Activated CD8-positive, alpha-beta memory T cell treated with anti-CD3 and anti-CD28 coated beads, Interleukin-2, amount 50 U/mL, for 48 hours (primary cell): ENCODE measurements at regions not wholly inside any gene's neighbourhood (a gene's known extent, or its start where the extent isn't known, plus 50 kb on each side); places are given as distances from the start of the nearest gene placed in this dataset.
"Not testable (repeated sequence)": the region's sequence is repeated elsewhere in the genome, so short reads cannot be mapped to it uniquely, and the experiment has no call there.

ENCODE experiments used
- DNase-seq: peaks from one replicate; pipeline ENCODE4 v3.0.0-alpha.2; 2020

GRCh38 chr21:35590284-35590683 lies 470.0 kb downstream of the SETD4 start:
- not testable (repeated sequence) for DNase-seq

GRCh38 chr21:35587841-35588380 lies 472.4 kb downstream of the SETD4 start:
- DNase-seq = no peak

DNA sequence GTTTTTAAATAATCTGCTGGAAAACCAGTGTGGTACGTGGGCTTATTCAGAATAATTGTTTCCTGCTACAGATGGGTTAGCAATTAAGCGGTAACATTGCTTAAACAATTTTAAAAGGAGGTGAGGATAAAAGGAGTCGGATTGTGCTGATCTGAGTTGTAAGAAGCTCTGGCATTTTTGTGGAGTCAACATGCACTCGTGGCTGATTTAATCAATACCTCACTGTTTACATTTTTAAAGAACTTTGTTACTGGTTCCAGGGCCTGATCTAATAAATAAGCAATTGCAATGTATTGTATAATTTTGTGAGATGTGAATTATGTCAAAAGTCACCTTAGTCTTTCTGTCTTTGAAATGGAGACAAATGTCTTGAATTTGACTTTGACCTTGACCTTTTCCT lies 474.0 kb downstream of the SETD4 start:
- DNase-seq = no peak

GRCh38 chr21:35585878-35586277 lies 474.4 kb downstream of the SETD4 start:
- DNase-seq = no peak

DNA sequence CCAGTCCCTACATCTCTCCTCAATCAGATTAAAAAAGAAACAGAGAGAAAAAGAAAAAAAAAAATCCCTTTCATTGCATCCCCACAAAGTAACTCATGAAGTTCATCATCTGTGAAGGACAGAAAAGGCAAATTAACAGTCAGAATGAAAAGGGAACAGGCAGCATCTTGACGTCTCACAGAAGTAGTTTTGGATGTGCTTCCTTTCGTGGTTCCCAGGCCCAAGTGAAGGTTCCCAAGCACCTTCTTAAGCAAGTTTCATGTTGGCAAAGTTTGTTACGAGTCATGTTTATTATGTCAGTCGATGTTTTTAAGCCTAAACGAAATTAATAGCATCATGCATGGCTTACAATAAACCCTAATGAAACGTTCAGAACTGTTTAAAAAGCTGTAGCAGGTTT lies 475.2 kb downstream of the SETD4 start:
- DNase-seq = no peak

- no peak for DNase-seq
These were observed 476.6 kb downstream of the SETD4 start for GRCh38 chr21:35583566-35584216.

- no peak for DNase-seq
These were observed 477.6 kb downstream of the SETD4 start for GRCh38 chr21:35582731-35583130.

DNA sequence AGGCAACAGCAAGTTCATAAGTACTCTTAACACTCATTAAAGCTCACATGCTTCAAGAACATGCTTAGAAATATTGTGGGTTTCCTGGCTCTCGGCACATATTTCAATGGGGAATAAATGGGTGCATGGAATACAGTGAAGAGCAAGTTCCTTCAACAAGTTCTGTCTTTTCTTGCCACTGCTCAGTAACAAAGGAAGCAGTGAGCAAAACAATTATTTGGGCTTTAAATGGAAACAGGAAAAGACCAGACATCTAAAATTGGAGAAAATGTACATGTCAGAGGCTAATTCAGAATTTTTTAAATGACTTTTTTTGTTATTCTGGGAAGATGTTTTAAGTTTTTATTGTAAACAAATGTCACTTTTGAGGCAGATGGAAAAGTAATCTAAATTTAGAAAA lies 478.7 kb downstream of the SETD4 start:
- no peak for DNase-seq

GRCh38 chr21:35579520-35580293 lies 480.6 kb downstream of the SETD4 start:
- DNase-seq = no peak

DNA sequence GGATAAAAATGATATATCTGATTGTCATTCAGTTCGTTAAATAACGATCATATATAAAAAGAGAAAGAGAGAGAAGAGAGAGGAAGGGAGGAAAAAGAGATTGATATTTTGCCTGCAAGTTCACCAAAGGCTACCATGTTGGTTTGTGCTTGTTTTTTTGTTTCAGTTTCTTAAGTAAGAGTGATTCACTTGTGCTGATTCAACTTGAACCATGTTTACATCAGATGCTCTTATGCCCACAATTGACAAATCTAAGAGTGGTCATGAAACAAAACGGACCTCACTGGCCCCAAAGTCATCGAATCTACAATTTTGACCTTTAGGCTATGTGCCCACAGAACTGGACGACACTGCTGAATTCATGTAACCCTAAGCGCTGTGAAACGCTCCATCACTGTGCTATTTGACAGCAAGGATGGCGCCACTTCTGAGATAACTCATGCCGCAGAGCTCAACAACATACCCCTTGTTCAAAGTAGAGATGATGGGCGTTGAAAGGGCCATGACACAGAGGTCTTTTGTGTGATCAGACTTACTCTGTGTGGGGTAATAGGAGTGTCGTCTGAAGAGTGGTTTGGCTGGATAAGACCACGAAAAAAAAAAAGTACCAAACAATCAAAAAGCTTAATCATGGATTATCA lies 481.4 kb downstream of the SETD4 start:
- peak; percentile 56 for DNase-seq

GRCh38 chr21:35578347-35578782 lies 482.0 kb downstream of the SETD4 start:
- no peak for DNase-seq

- DNase-seq = no peak
These were observed 484.9 kb downstream of the SETD4 start for GRCh38 chr21:35575280-35575915.

DNA sequence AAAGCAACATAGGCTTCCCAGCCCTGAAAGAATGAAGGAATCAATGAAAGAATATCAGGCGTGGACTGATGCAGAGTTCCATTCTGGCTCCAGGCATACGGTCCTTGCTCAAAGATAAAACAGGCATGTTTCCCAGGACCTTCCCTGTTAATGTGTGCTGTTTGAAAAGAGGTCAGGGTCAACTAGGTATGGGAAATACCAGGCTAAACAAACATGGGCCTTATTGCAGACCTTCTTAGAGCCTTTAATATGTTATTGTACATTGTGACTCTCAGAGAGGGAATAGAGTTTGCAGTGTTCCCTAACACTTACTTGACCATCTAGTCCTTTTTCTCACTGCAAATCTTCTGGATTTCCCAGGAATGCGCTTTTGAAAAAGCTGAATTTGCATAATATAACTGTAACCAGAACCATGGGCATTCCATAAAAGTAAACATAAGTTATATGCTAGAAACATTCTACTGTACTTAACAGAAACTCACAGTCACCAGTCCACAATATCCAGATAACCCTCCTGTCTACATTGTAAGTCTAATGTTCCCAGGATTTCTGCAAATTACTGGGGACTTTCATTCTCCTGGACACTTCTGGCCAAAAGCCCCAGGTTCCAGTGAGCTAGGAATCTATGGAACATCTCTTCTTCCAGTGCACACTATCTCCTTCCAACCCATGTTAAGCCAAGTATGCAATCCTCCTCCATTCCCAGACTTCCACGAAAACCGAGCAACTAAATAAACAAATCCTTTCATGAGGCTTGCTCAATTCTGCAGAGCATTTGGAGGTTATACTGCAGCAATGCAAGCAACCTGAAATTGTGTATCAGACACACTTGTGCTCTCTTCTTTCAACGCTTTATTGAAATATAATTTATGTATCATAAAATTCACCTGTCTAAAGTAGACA lies 486.6 kb downstream of the SETD4 start:
- no peak for DNase-seq

DNA sequence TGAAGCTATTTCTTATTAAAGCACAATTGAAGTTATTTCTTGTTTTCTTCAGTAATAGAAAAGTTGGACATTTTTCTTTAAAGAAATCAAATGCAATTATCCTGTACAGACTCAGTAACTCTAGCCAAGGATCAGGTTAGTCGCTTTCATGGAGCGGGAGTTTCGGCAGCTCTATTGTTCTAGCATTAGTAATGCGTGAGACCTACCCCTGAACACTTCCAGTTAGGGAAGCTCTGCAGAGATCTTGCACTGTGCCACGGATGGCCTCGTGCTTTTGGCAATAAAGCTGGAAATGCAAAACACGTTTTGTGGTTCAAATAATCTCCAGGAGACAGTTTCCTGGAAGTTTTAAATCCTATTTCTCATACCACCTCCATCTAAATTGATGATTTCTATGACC lies 488.4 kb downstream of the SETD4 start:
- no peak for DNase-seq

DNA sequence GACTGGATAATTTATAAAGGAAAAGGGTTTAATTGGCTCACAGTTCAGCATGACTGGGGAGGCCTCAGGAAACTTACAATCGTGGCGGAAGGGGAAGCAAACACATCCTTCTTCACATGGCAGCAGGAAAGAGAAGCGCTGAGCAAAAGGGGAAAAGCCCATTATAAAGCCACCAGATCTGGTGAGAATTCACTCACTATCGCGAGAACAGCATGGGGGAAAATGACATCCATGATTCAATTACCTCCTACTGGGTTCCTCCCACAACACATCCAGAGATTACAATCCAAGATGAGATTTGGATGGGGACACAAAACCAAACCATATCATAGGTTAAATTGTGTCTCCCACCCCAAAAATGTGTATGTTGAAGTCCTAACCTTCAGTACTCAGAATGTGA lies 491.7 kb downstream of the SETD4 start:
- DNase-seq = no peak

DNA sequence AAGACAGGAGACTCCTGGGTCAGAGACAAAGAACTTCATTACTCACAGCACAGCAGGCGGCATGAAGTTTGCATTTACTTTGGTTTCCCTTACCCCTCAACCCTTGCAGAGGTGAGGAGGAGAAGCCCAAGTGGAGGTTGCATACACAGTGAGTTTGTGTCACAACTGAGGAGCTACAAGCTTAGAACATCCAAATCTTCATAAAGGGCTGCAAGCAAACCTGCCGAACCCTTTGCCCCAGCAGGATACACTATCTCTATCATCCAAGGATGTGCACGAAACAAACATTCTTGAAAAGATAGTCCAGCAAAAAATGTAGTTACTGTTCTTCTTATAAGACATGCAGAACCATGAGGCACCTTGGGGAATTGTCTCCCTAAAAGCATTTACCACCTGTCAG lies 493.5 kb downstream of the SETD4 start:
- no peak for DNase-seq

DNA sequence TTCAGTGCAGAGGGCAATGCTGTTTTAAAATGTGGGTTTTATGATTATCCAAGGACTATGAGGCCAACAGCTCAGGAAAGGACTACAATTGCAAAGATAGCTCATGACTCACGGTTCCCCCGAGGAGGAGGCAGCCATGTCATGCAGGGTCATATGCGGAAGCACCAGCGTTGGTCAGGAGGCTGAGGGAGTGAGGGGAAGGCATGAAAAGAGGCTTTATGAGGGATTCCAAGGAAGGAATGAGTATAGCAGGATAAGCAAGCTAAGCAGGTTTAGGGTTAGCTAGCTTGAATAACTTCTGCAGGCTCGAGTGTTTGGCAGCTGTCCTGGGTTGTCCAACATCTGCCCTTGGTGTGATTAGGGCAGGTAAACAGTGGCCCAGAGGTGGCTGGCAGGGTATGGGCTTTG lies 495.1 kb downstream of the SETD4 start:
- no peak for DNase-seq

DNA sequence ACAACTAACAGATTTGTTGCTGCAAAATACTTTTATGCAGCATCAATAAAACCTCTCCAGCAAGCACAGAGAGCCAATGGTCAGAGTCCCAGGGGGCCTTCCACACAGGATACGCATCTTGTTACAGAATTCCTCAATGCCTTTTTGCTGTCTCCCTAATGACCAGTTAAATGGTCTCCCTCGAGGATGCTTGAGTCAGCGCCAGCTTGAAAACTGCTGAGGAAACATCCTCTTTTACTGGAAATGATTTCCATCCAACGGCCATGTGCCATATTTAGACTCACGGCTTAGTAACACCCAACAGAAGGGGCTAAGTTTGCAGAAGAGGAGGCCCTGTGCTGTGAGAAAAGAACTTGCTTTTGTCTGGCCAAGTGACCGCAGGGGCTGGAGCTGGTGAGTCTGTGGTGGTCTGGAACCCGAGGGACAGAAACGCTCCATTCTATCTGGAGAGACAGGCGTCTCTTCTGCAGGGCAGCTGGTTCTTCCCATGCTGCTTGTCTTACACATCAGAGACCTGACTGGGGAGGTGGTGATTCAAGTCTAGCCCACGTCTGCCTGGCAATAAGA lies 496.4 kb downstream of the SETD4 start:
- no peak for DNase-seq

- DNase-seq = no peak
These were observed 497.4 kb downstream of the SETD4 start for GRCh38 chr21:35562876-35563275.

GRCh38 chr21:35561116-35561515 lies 499.2 kb downstream of the SETD4 start:
- no peak for DNase-seq

DNA sequence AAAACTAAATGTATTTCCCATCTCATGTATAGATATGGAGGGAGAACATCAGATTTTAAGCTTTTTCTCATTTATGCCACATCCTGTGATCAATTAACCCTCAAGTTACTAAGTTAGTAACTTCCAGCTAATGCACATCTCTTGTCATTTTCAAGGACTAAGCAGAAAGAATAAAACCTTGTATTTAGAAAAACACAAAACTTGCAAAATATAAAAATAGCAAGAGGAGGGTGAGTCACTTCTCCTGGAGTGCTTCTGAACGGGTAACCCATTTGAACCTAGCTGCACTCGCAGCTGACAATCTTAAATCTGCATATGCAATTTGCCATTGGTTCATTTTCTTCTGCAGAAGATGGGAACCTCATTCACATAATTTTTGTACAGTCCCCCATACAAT lies 500.5 kb downstream of the SETD4 start:
- DNase-seq = no peak
